Forelimb muscle (tissue), 1 donor: ENCODE measurements at regions not wholly inside any gene's neighbourhood (a gene's known extent, or its start where the extent isn't known, plus 50 kb on each side); places are given as distances from the start of the nearest gene placed in this dataset.

Experiments used
- DNase-seq: peaks from one replicate; pipeline ENCODE4 v3.0.0-alpha.2; 2013; ENCODE audit warnings: low read depth

GRCh38 chr4:136927172-136927571, 605.1 kb downstream of the PCDH18 start:
- no peak for DNase-seq

DNA sequence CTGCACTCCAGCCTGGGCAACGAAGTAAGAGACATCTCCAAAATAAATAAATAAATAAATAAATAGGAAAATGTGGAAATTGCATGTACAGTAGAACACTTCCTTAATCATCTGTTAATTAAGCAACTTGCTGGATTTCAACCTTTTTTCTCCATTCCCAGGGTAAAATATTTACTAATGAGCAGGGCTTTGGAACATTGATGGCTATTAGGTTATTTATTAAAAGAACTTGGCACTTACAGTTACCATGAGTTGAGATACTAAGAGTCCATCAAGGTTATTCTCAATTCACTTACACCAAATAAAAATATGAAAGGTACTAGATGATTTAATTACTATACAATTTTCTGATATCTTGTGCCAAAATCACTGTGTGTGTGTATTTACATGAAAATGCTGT, 607.1 kb downstream of the PCDH18 start:
- no peak for DNase-seq

DNA sequence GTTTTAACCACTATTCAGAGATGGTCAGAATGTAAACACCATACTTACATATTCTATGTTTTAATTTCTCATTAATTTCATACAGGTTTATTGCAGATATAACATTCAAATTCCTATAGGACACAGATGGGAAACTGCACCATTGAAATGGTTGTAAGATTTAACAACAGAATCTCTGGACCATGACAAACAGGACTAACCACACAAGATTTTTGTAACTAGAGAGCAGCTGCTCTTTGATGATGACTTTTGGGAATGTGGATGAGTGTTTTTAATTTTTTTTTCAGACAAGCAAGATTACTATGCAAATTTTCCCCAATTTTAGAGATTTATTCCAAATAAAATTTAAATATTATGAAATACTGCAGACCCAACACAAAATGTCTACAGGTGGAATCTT, 610.2 kb downstream of the PCDH18 start:
- no peak for DNase-seq

DNA sequence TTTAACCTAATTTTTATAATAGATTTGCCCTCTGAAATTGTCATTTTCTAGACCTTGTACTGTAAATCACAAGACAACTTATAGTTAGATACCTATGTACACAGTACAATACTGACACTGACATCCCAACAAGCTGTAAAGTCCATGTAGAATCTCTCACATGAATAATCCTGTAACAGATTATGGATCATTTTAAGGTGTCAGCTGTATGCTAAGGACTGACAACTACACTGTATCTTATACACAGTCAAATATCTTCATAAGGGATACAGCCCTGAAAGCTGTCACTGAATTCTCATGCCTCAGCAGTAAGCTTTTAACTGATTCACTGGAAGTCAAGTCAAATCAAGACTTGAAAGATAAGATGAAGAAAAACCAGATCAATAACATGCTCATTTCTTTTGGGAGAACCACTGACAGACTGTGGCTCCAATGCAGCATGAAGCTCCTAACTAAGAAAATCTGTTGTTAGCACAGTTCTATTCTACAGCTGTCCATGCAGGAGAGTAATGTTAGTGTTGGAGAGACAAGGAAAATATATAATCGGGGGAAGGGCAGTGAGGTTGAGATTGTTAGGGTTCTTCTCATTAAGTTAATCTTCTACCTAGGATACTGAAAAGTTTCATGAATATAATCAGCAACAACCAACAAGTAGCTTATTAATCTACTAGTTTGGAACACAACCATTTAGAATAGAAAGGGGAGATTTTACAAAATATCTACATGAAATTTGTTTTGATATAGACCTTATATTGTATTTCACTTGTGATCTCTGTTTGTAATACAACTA, 612.0 kb downstream of the PCDH18 start:
- DNase-seq, result no peak

- no peak for DNase-seq
Measured at GRCh38 chr4:136918772-136919171, 613.5 kb downstream of the PCDH18 start.

- DNase-seq, result no peak
Measured at GRCh38 chr4:136917312-136918110, 614.8 kb downstream of the PCDH18 start.

DNA sequence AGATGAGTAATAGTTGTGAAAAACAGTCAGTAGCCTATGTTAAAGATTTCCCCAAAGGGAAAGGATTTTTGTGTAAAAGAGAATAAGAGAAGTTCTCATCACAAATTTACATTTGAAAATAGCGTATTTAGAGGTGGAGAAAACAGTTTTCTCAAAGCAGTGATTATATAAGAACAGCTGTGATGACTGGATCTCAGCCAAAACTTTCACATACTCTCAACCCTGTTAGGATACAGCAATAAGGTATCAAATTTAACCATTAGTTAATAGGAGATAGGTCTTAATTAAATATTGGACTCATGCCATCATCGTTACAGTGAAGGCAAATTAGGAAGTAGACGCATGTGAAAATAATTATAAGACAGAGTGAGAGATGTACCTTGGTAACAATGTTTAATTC, 622.7 kb downstream of the PCDH18 start:
- peak; percentile 1 for DNase-seq

- no peak for DNase-seq
Measured at GRCh38 chr4:136908122-136908521, 624.2 kb downstream of the PCDH18 start.

DNA sequence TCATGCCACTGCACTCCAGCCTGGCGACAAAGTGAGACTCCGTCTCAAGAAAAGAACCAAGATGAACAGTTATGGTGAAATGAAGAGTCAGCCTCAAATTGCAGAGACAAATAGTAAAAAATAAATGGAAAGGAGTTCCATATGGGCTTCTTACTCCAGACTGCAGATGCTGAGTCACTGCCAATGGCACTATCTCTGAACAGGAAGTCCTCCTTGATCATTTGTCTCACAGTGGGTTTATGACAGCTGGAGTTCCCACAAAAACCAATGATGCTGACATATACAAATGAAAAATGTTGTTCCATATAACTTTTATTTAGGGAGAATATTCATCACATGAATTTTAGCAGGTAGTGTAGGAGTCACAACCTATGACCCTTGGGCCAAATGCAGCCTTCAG, 631.6 kb downstream of the PCDH18 start:
- DNase-seq, result no peak

DNA sequence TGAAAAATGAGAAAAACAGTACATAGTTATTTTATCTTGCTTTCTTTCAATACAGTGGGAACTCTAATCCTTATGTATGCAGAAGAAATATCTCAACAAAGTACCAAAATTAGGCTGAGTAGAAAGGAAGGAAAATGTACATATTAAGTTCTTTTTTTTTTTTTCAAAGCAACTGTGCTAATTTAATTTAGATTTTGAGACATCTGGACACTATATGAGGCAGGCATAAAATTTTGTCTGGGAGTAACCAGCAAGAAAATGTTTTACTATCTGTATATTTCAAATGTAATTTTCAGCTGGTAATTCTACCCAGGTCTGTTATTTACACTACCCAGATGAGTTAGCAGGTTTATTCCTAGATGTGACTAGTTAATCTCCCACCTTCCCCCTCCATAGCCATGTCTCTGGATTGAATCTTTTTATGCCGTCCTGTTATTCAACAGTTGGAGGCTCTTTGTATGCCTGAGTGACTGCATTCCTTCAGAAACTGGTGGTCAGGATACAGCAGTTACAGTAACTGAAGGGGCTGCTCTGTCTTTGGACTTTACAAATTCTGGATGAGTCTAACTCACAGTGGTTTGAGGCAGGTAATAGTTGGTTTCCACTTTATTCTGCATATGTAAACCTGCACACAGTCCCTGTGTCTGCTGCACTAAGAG, 633.6 kb downstream of the PCDH18 start:
- no peak for DNase-seq

DNA sequence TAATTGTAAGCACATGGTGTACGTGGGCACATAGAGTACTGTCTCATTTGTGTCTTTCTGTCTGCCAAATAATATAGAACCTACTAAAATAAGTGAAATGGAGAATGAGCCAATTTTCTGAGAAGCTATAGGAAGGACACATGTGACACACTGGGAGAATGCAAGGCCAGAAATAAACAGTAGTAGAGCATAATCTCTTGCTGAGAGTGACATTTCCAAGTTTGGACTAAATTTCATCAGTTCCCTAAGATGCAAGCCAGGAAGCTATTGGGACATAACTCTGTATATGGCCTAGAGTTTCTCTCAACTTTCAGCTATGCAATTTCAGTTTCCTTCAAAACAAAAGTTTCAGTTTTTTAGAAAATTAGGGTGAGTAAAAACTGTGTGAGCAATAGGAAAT, 638.7 kb downstream of the PCDH18 start:
- no peak for DNase-seq

DNA sequence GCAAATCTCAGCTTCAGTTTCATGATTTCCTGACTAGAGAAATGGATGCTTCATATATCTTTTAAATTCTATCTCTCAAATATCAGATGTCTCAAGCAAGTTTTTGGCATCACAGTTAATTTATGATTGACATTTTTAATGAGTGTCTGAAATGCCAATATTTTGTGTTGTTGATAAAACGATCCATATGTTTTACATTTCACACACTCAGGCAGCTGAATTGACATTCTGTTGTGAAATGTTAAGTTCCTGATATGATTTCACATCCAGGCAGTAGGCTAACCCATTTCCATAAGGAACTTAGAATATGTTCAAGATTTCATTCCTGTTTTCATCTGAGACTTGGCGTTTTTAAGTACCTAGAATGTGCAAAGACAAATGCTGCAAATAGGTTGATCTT, 650.6 kb downstream of the PCDH18 start:
- DNase-seq, result no peak

DNA sequence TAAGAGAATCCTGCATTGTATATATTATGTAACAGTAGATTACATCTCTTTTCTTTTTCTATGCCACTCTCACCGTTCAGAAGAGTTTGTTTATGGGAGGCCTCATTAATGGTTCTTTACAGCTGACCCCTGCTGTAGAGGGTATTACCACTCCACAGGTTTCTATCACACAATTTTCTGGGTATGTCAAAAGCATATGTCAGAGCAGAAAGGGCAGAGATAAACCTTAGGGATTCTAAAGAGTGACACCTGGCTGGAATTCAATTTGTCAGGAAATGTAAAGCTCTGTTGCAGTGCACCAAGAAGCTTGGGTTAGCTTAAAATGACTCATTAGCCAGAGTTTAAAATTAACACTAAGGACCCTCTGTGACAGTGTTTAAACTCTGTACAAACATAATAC, 658.7 kb downstream of the PCDH18 start:
- no peak for DNase-seq

- no peak for DNase-seq
Measured at GRCh38 chr4:136867465-136867864, 664.8 kb downstream of the PCDH18 start.

DNA sequence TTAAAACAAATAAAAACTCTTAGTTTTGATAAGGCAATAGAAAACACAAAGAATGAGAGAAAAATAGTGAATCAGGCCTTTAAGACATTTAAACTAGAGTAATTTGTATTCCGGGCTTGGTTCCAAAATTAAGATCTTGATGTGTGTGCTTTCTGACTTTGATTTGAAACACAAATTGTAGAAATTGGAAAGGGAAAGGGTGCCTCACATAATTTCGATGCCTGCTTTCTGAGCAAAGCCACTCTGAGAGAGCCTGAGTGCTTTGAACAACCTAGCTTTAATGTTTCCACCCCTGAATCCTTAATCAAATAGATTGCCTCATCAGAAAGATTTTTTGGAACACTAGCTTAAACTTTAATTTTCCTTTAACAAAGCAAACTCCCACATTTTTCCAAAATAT, 666.8 kb downstream of the PCDH18 start:
- no peak for DNase-seq

GRCh38 chr4:136864604-136865185, 667.6 kb downstream of the PCDH18 start:
- DNase-seq, result peak; percentile 67

- DNase-seq, result no peak
Measured at GRCh38 chr4:136863756-136864155, 668.5 kb downstream of the PCDH18 start.

DNA sequence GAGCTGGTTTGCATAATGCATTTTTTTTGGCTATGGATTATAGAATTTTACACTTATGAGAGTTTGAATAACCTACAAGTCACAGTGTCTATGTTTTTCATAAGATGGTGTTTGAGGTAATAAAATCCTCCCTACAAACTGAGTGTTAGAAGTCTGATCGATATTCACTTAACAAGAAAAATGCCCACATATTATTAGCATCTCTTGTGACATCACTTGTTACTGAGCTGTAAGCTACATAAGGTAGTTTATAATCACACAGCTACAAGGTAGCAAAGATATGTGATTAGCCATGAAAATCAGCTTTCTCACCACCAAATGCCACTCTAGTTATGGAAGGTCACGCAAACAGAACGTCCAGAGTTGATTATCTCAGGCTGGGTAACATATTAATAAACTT, 669.6 kb downstream of the PCDH18 start:
- DNase-seq, result no peak

DNA sequence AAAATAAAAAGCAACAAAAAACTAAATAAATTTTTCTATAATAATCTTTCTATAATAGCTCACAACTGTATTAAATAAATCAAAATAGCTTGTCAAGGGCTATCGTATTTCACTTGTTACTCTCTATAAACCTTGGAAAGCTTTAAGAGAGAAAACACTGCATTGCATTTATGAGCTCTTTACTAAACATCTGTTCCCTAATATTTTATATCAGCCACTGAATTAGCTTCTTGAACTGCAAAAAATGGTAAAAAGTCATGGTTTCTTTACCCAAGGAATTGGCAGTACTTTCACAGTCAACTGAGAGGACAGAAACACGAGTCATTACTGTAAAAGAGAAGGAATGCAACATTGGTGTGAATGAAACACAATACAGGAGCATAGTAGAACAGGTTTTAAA, 671.2 kb downstream of the PCDH18 start:
- DNase-seq, result no peak

GRCh38 chr4:136858903-136859302, 673.4 kb downstream of the PCDH18 start:
- no peak for DNase-seq

GRCh38 chr4:136855886-136856285, 676.4 kb downstream of the PCDH18 start:
- DNase-seq, result no peak

GRCh38 chr4:136850446-136850845, 681.8 kb downstream of the PCDH18 start:
- DNase-seq, result no peak
